HK-2 (cell line): ENCODE measurements at regions not wholly inside any gene's neighbourhood (a gene's known extent, or its start where the extent isn't known, plus 50 kb on each side); places are given as distances from the start of the nearest gene placed in this dataset.
"Not testable (repeated sequence)": the region's sequence is repeated elsewhere in the genome, so short reads cannot be mapped to it uniquely, and the experiment has no call there.

Source experiments
- DNase-seq: peaks from one replicate; pipeline ENCODE4 v3.0.0-alpha.2; 2018; ENCODE audit not compliant: unreplicated experiment

DNA sequence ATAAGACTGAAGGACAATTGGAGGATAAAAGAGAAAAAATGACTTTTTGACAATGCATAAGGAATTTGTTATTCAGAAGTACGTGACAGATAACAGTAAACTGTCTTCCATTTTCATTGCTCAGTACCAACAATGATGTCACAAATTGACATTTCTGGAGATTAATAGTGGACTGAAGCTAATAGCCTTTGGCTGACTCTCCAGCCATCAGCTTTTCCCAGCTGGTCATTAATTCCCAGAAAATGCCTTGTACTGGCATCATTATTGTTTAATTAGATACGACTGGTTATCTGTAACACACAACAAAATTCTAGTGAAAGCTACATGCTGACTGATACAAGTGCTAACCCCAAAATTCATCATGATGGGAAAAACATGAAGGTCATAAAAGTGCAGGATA is 147.9 kb upstream of the FGF13 start:
- DNase-seq, result no peak

DNA sequence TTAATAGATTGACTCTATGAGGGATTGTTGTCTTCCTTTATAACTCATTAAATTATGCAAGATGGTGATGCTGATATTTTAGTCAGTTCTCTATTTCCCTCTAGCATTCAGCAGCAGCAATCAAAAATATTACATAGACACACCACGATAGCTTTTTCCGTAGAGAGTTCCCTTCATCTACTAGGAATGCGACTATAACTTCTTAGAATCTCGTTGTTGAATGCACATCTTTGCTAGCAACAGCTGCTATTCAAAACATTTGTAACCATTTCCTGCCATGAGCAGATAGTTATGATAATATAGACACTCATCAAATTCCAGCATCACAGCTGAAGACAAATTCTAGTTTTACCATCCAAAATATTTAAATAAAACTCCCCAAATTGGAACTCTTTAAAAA is 147.4 kb upstream of the FGF13 start:
- DNase-seq, result no peak

- DNase-seq, result no peak
Observed at GRCh38 chrX:138858438-138858837, 146.9 kb upstream of the FGF13 start.

DNA sequence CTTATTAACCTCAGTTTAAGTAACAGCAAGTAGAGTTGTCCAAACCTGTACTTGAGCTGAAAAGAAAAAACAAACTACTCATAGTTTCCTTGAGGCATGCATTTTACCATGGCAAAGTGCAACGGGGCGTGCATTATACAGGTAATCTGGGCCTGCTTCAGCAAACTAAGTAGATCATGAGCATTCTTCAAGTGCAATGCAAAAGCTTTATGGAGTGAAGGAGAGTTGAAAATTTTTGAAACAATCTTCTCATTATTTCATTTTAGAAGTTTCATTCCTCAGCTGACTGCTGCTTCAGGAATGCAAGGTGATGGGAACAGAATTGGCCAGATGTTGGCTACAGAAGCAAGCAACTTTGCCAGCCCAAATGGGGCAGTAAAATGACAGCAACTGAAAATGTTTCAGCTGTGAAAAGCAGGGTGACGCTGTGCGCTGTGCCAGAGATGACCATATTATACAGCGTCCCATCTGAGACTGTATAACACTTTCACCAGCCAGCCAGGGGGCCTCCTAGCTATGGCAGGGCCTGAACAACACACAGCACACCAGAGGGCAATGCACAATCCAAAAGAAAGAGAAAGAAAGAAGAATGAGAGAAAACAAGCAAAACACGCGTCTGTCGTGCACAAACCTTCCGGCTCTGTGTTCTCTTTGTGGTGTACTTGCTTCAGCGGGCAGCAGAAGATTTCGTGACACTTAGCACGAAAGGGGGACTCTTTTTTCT is 145.5 kb upstream of the FGF13 start:
- DNase-seq, result no peak

GRCh38 chrX:138853936-138854335 is 142.4 kb upstream of the FGF13 start:
- DNase-seq, result no peak

GRCh38 chrX:138849521-138849920 is 138.0 kb upstream of the FGF13 start:
- no peak for DNase-seq

- DNase-seq, result no peak
Observed at GRCh38 chrX:138847930-138848329, 136.4 kb upstream of the FGF13 start.

DNA sequence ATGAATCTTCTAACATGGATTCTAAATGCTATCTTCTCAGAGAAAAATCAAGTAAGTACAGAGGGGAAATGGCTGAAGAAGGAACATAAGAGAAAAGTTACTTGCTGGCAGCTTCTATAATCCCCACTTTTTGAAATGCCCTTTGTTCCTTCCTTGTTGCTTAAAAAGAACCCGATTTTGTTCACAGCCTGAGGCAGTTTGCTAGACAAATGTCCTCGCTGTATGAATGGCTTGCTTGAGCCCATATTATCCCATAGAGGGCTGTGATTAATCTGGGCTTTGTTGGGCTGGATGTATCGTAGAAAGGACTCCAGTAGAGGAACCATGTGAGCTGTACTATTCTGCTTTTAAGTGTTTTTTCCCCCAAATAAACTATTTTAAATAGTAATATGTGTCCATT is 134.3 kb upstream of the FGF13 start:
- DNase-seq, result no peak

GRCh38 chrX:138807400-138807799 is 95.9 kb upstream of the FGF13 start:
- DNase-seq, result not testable (repeated sequence)

- DNase-seq, result no peak
Observed at GRCh38 chrX:138794246-138794645, 82.7 kb upstream of the FGF13 start.

DNA sequence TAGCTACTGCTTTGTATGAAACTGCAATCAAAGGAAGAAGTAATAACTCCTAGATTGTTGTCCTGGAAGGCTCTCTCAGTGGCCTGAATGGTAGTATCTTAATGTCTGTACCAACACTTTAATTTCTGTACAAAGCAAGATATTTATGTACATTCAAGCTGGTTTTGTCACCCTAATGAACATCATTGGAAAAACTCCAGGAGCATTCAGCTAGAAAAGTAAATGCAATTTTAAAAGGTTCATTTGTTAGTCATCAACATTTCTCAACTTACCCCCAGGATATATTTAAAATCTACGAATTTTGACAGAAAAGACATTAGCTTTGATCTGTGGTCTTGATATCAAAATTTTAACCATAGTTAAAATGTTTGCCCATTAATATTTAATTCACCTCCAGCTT is 80.0 kb upstream of the FGF13 start:
- no peak for DNase-seq

- DNase-seq, result no peak
Observed at GRCh38 chrX:138788771-138789170, 77.3 kb upstream of the FGF13 start.

DNA sequence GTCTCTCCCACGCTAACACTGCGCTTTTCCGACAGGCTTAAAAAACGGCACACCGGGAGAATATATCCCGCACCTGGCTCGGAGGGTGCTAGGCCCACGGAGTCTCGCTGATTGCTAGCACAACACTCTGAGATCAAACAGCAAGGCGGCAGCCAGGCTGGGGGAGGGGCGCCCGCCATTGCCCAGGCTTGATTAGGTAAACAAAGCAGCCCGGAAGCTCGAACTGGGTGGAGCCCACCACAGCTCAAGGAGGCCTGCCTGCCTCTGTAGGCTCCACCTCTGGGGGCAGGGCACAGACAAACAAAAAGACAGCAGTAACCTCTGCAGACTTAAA is 67.0 kb upstream of the FGF13 start:
- not testable (repeated sequence) for DNase-seq

DNA sequence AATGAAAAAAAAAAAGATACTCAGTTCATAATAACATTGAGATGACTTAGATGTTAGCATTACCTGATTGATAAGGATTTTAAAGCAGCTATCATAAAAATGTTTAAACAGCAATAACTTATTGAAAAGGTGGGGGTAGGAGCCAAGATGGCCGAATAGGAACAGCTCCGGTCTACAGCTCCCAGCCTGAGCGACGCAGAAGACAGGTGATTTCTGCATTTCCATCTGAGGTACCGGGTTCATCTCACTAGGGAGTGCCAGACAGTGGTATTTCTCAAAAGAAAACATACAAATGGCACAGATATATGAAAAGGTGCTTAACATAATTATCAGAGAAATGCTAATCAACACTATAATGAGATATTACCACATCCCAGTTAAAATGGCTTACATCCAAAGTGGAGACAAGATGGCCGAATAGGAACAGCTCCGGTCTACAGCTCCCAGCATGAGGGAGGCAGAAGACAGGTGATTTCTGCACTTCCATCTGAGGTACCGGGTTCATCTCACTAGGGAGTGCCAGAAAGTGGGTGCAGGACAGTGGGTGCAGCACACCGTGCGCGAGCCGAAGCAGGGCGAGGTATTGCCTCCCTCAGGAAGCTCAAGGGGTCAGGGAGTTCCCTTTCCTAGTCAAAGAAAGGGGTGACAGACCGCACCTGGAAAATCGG is 66.5 kb upstream of the FGF13 start:
- not testable (repeated sequence) for DNase-seq

GRCh38 chrX:138777230-138777629 is 65.7 kb upstream of the FGF13 start:
- no peak for DNase-seq

- DNase-seq, result no peak
Observed at GRCh38 chrX:138775517-138775916, 64.0 kb upstream of the FGF13 start.

- DNase-seq, result no peak
Observed at GRCh38 chrX:138771047-138771446, 59.5 kb upstream of the FGF13 start.

- DNase-seq, result no peak
Observed at GRCh38 chrX:138769918-138770317, 58.4 kb upstream of the FGF13 start.

DNA sequence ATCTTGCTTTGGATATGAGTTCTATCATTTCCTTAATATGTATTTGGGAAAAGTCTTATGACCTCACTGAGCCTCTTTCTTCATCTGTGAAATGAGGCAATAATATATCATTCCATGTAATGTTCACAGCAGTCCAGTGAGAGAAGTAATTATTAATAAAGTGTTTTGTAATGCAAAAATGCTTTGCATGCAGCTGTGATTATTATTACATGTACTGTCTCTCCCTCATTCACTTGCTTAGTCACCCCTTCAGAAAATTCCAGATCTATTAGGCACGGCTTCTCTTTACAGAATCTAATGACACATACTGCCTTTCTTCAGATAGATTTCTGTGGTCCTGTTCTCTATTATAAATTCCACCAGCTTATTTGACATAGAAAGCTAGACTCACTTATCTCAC is 53.5 kb upstream of the FGF13 start:
- DNase-seq, result no peak

GRCh38 chrX:138763761-138764160 is 52.2 kb upstream of the FGF13 start:
- no peak for DNase-seq

GRCh38 chrX:138761380-138761779 is 49.9 kb upstream of the FGF13 start:
- no peak for DNase-seq
